Type B pancreatic cell (in vitro differentiated cells): ENCODE measurements at regions not wholly inside any gene's neighbourhood (a gene's known extent, or its start where the extent isn't known, plus 50 kb on each side); places are given as distances from the start of the nearest gene placed in this dataset.

Experiments
- DNase-seq: peaks from one replicate; pipeline ENCODE4 v3.0.0; 2021; ENCODE audit warnings: mixed read lengths; ENCODE audit not compliant: unreplicated experiment; ENCODE audit errors: extremely low spot score
- H3K27ac Mint-ChIP-seq: 2 replicates; pipeline ENCODE4 v1.8.0; 2021; ENCODE audit warnings: mild to moderate bottlenecking, mixed read lengths
- H3K27me3 Mint-ChIP-seq: 2 replicates; pipeline ENCODE4 v1.8.0; 2021; ENCODE audit warnings: mixed read lengths
- H3K36me3 Mint-ChIP-seq: 2 replicates; pipeline ENCODE4 v1.8.0; 2021; ENCODE audit warnings: mixed read lengths
- H3K4me1 Mint-ChIP-seq: one replicate; pipeline ENCODE4 v1.8.0; 2021; ENCODE audit warnings: mixed read lengths; ENCODE audit not compliant: unreplicated experiment
- H3K4me3 Mint-ChIP-seq: 2 replicates; pipeline ENCODE4 v1.8.0; 2021; ENCODE audit warnings: mild to moderate bottlenecking, mixed read lengths
- H3K9me3 Mint-ChIP-seq: 2 replicates; pipeline ENCODE4 v1.8.0; 2021; ENCODE audit warnings: mixed read lengths
- TF ChIP-seq, protein P1 (sequence below): fragments of 200-600 bp; sonication (generic); conservative IDR thresholded peaks from 2 replicates; pipeline ENCODE4 v1.5.0; 2021; ENCODE audit warnings: antibody characterized with exemption, mild to moderate bottlenecking

DNA sequence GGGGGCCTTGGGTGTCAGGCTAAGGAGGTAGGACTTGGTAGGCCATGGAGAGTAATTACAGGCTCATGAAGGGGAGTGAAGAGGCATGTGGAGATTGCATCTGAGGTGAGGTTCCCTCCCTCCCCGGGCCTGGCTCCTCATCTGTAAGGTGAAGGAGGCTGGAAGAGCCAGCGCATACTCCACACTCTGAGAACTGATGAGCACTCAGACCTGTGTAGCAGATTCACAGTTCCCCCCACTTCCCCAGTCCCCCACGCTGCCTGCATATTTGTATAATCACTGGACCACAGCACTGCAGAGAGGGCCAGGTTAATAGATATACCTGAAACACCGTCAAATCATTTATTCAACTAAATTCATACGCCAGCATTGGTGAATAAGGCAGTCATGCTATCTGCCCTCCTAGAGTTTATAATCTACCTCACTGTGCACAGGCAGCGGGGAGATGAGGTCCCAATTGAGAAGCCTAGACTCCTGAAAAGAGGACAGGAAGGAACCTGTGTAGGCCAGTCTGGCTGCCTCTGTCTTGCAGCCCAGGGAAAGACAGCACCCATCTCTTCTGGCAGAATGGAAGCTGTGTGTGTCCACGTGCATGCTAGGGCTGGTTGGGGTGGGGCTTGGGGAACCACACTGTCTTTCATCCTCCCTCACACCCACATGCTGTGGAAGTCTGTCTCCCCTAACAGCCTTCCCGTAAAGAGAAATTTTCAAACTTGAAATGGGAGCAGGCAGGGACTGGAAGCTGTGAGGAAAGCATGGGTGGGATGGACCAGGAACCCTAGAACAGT lies 110.6 kb upstream of the ATP1A1 start:
- Mint-ChIP-seq H3K4me3 (no peak overlapping the region), H3K27me3 (no peaks in the 10 kb centered on the region), H3K4me1 (peaks cover 9% of the 10 kb centered on the region), H3K36me3 (no peaks in the 10 kb centered on the region), H3K9me3 (no peaks in the 10 kb centered on the region), H3K27ac (no peak overlapping the region)
- TF ChIP-seq, protein P1, sequence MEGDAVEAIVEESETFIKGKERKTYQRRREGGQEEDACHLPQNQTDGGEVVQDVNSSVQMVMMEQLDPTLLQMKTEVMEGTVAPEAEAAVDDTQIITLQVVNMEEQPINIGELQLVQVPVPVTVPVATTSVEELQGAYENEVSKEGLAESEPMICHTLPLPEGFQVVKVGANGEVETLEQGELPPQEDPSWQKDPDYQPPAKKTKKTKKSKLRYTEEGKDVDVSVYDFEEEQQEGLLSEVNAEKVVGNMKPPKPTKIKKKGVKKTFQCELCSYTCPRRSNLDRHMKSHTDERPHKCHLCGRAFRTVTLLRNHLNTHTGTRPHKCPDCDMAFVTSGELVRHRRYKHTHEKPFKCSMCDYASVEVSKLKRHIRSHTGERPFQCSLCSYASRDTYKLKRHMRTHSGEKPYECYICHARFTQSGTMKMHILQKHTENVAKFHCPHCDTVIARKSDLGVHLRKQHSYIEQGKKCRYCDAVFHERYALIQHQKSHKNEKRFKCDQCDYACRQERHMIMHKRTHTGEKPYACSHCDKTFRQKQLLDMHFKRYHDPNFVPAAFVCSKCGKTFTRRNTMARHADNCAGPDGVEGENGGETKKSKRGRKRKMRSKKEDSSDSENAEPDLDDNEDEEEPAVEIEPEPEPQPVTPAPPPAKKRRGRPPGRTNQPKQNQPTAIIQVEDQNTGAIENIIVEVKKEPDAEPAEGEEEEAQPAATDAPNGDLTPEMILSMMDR: no peak
- no peak for DNase-seq

DNA sequence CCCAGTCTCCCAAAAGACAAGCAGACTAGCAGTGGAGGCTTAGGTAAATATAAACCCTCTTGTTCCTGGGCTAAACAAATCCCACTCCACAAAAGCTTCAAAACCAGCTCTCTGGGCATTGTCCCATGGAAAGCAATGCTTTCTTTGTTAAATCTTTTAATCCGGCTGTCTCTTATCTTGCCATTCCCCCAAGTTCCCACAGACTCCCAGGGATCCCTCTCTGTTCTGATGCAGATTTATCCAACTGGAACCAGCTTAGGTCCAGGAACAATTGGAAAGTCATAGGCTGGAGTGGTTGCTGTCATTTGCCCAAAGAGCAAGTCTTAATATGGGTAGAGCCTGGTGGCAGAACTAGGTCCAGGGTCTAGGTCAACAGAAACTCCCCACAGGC lies 110.1 kb upstream of the ATP1A1 start:
- Mint-ChIP-seq H3K36me3 (no peaks in the 10 kb centered on the region), H3K27me3 (no peaks in the 10 kb centered on the region), H3K4me1 (peaks cover 9% of the 10 kb centered on the region), H3K27ac (no peak overlapping the region), H3K9me3 (no peaks in the 10 kb centered on the region), H3K4me3 (no peak overlapping the region)
- DNase-seq: no peak
- TF ChIP-seq, protein P1: no peak

DNA sequence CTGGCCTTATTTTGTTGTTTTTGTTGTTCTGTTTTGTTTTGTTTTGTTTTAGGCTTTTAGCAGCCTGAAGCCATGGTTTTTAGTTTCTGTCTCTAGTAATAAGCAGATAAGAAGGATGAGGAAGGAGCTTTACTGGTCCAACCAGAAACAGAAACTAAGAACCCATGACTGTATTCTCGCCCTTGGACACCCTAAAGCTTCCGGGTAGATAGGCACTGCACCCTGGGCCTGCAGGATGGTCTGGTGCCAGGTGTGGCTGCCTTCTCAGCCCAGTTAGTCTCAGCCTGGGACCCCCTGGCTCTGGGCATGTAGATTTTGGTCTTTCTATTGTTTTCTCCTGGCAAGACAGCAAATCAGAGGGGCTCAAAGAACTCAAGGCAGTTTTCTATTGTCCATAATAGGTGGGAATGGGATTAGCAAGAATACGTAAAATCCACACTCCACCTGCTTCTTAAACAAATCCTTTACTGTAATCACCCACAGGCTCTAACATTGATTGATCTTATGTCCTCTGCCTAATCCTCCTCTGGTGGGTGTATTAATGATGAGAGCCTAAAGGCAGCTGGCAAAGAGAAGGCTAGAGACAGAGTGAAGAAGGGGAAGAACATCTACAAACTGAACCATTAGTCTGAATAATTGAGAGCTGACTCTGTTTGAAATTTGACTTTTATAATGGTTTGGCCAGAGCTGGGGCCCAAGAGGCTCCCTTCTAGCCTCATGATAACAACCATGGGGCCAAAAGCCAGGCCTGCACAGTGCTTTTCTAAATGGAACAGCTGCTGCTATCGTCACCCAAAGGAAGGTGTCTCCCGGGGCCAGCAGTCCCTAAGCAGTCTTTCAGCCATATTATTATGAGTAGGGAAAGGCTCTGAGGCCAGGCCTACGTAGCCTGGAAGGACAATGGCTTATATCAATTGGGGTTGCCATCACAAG lies 106.8 kb upstream of the ATP1A1 start:
- Mint-ChIP-seq H3K4me3 (no peak overlapping the region), H3K4me1 (peaks cover 2% of the 10 kb centered on the region), H3K36me3 (no peaks in the 10 kb centered on the region), H3K27me3 (no peaks in the 10 kb centered on the region), H3K27ac (no peak overlapping the region), H3K9me3 (no peaks in the 10 kb centered on the region)
- TF ChIP-seq, protein P1: no peak
- DNase-seq: no peak

DNA sequence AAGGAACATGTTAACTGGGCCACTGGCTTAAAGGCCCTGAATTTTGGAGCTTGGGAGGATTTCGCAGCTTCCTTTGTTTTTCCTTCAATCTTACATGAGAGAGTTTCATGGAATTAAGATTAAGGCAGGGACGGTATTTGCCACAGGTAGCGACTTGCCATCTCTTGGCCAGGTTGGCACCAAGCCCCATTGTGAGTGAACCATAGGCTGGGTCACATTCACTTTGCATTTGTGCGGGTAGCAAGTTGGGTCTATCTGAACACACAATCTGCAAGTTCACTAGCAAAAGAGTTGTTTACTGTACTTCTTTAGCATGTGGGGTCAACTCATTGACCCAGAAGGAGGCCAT lies 106.2 kb upstream of the ATP1A1 start:
- Mint-ChIP-seq H3K9me3 (no peaks in the 10 kb centered on the region), H3K27ac (no peak overlapping the region), H3K27me3 (no peaks in the 10 kb centered on the region), H3K4me1 (no peaks in the 10 kb centered on the region), H3K36me3 (no peaks in the 10 kb centered on the region), H3K4me3 (no peak overlapping the region)
- DNase-seq: no peak
- TF ChIP-seq, protein P1: no peak

DNA sequence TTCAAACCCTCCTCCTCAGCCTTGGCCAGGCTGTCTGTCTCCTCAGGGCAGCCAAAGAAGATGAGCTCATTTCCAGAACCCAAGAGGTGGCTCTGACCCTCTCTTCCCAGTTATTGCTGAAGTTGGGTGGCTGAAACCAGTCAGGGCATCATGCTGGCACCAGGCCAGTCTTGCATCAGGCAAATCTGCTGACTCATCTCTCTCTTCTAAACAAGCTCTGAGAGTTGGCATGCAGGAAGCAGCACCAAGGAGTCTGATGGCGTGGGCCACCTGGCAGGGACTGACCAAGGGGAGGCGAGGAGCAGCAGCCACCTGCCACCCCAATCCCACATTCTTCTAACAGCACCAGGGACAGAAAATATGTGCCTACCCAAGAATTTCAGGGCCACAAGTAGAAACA lies 104.8 kb upstream of the ATP1A1 start:
- Mint-ChIP-seq H3K27ac (no peak overlapping the region), H3K27me3 (no peaks in the 10 kb centered on the region), H3K4me3 (no peak overlapping the region), H3K36me3 (no peaks in the 10 kb centered on the region), H3K4me1 (no peaks in the 10 kb centered on the region), H3K9me3 (no peaks in the 10 kb centered on the region)
- DNase-seq: no peak
- TF ChIP-seq, protein P1: no peak
